ENCODE measurements at regions not wholly inside any gene's neighbourhood (a gene's known extent, or its start where the extent isn't known, plus 50 kb on each side); places are given as distances from the start of the nearest gene placed in this dataset.

GRCh38 chr2:117693651-117694050, 120.8 kb upstream of the DDX18 start:
- Histone ChIP-seq H3K79me2 (ENCODE audit: control insufficient read depth in 1 of 2, insufficient read depth in 2 of 2, low read length in 2 of 2) (no peaks in the 10 kb centered on the region), H3K36me3 (ENCODE audit: control insufficient read depth in 2 of 4, insufficient read depth in 4 of 4, low read length in 3 of 4) (no peaks in the 10 kb centered on the region), H3K56ac (replicated peaks; ENCODE audit: insufficient read length, low read depth, low read length) (no peak overlapping the region), H3K4me2 (ENCODE audit: insufficient read depth in 1 of 2, low read depth in 2 of 2, low read length in 2 of 2) (no peak overlapping the region), H2BK5ac (ENCODE audit: low read depth, low read length) (no peak overlapping the region), H2AK5ac (ENCODE audit: low read depth, low read length) (no peak overlapping the region), H2BK20ac (ENCODE audit: low read length) (no peak overlapping the region), H3K18ac (ENCODE audit: extremely low read depth, low read length) (no peak overlapping the region), H2BK12ac (ENCODE audit: low read depth, low read length) (no peak overlapping the region), H3K27me3 (replicated peaks in 1 of 4; ENCODE audit: control insufficient read depth in 3 of 4, extremely low read depth in 1 of 4, insufficient read depth in 3 of 4, low read length in 3 of 4) (no peaks in the 10 kb centered on the region), H4K8ac (ENCODE audit: extremely low read depth, insufficient read depth, low read length) (no peak overlapping the region), H2AFZ (ENCODE audit: low read length) (no peak overlapping the region), H3K23ac (ENCODE audit: insufficient read length) (no peak overlapping the region), H2BK120ac (replicated peaks; ENCODE audit: low read depth, low read length) (no peak overlapping the region), H2BK15ac (ENCODE audit: low read length) (no peak overlapping the region), H3K4me1 (replicated peaks in 1 of 4; ENCODE audit: control insufficient read depth in 3 of 4, insufficient read depth in 4 of 4, low read length in 3 of 4) (peaks cover 0 to 2% (median 0%) of the 10 kb centered on the region in 4 experiments; a peak in 2 of 7 replicates), H3K14ac (ENCODE audit: insufficient read length) (no peak overlapping the region), H3K23me2 (ENCODE audit: low read depth, low read length) (no peaks in the 10 kb centered on the region), H4K20me1 (replicated peaks in 1 of 2; ENCODE audit: control insufficient read depth in 1 of 2, insufficient read depth in 2 of 2, low read length in 2 of 2) (no peaks in the 10 kb centered on the region), H4K5ac (ENCODE audit: insufficient read length, low read depth, low read length) (no peak overlapping the region), H4K91ac (replicated peaks; ENCODE audit: insufficient read length, low read length) (no peak overlapping the region), H3K4ac (replicated peaks; ENCODE audit: insufficient read length, low read depth, low read length) (no peak overlapping the region), H3K79me1 (ENCODE audit: low read depth, low read length) (no peaks in the 10 kb centered on the region), H3K9ac (replicated peaks in 1 of 4; ENCODE audit: extremely low read depth in 1 of 4, low read depth in 3 of 4, low read length in 3 of 4) (no peak overlapping the region), H3K9me3 (ENCODE audit: insufficient read depth in 2 of 2, low read depth in 1 of 2, low read length in 1 of 2) (no peaks in the 10 kb centered on the region), H3K4me3 (ENCODE audit: extremely low read depth in 1 of 4, insufficient read depth in 2 of 4, low read depth in 3 of 4, low read length in 4 of 4) (no peak overlapping the region), H3K27ac (ENCODE audit: low read depth, low read length) (no peak overlapping the region)
- CTCF ChIA-PET (ENCODE audit: partially characterized antibody), result interaction anchor here (0.7 to 2.0 kb wide), 2 partner anchors 10 to 96 kb away, joined by 3 to 5 read pairs; no protein-coding TSS in a partner anchor
- no peak for FAIRE-seq
- no peak for DNase-seq (ENCODE audit: low read depth in 1 of 2, low spot score in 2 of 2)
- 96% methylated on average over 2 of the region's 2 CpGs; no CpG with 5 or more reads in 1 of the 2 experiments for WGBS, 2 experiments (ENCODE audit: extremely low coverage in 1 of 2, insufficient coverage in 1 of 2, insufficient read length in 1 of 2, insufficient replicate concordance in 2 of 2, low coverage in 1 of 2, low lambda C conversion rate in 2 of 2, missing lambda C conversion rate in 1 of 2)
- POLR2A ChIA-PET (ENCODE audit: partially characterized antibody), result interaction anchor here (0.7 kb wide), 1 partner anchor 300 kb away, joined by 3 read pairs; no protein-coding TSS in a partner anchor
- TF ChIP-seq YY1 (IDR thresholded peaks at IDR 0.05; ENCODE audit: low read depth, low read length) (no peak), SIX5 (IDR thresholded peaks at IDR 0.05; ENCODE audit: low read depth, low read length) (no peak), MAX (IDR thresholded peaks at IDR 0.05) (no peak), SRF (IDR thresholded peaks at IDR 0.05; ENCODE audit: low read depth, low read length) (no peak), JUN (IDR thresholded peaks at IDR 0.05; ENCODE audit: low read depth, low read length) (no peak), GABPA (IDR thresholded peaks at IDR 0.05; ENCODE audit: borderline replicate concordance, insufficient read depth, low read length) (no peak), BACH1 (IDR thresholded peaks at IDR 0.05; ENCODE audit: low read length) (no peak), CBX8 (IDR thresholded peaks at IDR 0.05; ENCODE audit: borderline replicate concordance, low read depth, low read length) (no peak), E2F6 (IDR thresholded peaks at IDR 0.05) (no peak), ZNF274 (IDR thresholded peaks at IDR 0.05; ENCODE audit: borderline replicate concordance, extremely low read depth, low read length) (no peak), BCL11A (IDR thresholded peaks at IDR 0.05; ENCODE audit: low read depth in 2 of 2, low read length in 2 of 2) (no peak), KDM4A (IDR thresholded peaks at IDR 0.05; ENCODE audit: low read depth, low read length, severe bottlenecking) (no peak), NANOG (IDR thresholded peaks at IDR 0.05; ENCODE audit: insufficient read depth, low read depth, low read length, poor library complexity, severe bottlenecking) (no peak)
